ENCODE measurements at regions not wholly inside any gene's neighbourhood (a gene's known extent, or its start where the extent isn't known, plus 50 kb on each side); places are given as distances from the start of the nearest gene placed in this dataset.

DNA sequence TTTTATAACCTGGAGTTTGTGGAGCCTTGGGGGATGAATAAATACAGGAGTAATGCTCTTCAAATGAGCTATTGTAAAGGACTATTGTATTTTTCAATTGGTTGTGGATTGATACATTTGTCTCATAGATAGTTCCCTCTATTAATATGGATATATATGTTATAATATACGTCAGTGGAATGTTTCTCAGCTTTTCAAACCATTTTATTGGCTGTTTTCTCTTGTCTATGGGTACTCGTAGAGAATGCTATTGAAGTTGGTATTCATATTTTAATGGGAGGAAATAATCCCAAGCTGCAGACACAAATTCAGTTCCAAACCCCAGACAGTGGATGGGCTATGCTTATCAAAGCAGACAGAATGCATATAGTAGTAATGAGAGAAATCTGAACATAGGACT is 181.8 kb upstream of the DAB2 start:
- Histone ChIP-seq H3K4me1 (ENCODE audit: control insufficient read depth in 1 of 2, insufficient read depth in 2 of 2, low read length in 2 of 2) (no peaks in the 10 kb centered on the region), H3K27me3 (ENCODE audit: control insufficient read depth in 1 of 2, insufficient read depth in 2 of 2, low read length in 1 of 2) (no peaks in the 10 kb centered on the region), H3K36me3 (ENCODE audit: control insufficient read depth in 1 of 2, insufficient read depth in 2 of 2, low read length in 1 of 2) (no peaks in the 10 kb centered on the region), H3K9me3 (ENCODE audit: control insufficient read depth, low read length) (no peaks in the 10 kb centered on the region), H3K27ac (ENCODE audit: low read depth in 1 of 2, low read length in 2 of 2) (no peak overlapping the region), H3K4me3 (ENCODE audit: low read length in 2 of 2) (no peak overlapping the region)
- DNase-seq (no peak), ATAC-seq (ENCODE audit: low FRiP score) (no peak)
- WGBS, 2 donors = 83 to 89% methylated on average over 2 of the region's 2 CpGs
- intact Hi-C loops (cut with DNase I) = no loop called here

DNA sequence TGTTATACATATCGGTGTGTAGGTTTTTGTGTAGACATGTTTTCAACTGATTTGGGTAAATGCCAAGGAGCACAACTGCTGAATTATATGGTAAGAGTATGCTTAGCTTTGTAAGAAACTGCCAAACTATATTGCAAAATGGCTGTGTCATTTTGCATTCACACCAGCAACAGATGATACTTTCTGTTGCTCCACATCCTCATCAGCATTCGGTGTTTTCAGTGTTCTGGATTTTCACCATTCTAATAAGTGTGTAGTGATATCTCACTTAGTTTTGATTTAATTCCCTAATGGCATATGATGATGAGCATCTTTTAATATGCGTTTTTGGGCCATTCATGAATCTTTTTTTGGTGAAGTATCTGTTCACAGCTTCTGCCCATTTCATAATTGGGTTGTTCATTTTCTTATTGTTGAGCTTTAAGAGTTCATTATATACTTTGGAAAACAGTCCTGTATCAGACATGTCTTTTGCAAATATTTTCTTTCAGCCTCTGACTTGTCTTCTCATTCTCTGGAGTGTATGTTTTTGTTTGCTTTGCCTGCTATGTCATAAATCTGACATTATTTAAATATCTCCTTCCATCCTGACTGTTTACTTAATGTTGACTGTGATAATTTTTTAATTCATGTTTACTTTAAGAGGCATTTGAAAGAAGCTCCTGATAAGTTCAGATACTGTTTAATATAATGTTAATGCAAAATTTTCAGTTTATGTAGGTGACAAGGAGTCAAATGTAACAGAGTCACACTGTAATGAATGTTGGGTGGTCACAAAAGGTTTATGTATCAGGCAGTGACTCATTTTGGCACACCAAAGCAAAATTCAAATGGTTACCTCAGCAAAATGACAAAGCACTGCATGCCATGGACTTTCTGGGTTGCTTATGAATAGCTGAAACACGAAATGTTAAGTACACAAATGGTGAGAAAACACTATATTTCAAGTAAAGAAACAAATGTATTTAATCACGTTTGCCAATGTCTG is 181.1 kb upstream of the DAB2 start:
- ATAC-seq (ENCODE audit: low FRiP score) (no peak), DNase-seq (no peak)
- no peak overlapping the region for H3K4me3 ChIP-seq (ENCODE audit: low read length in 2 of 2)
- intact Hi-C loops (cut with DNase I) = no loop called here
- WGBS, 2 donors = 61 to 62% methylated on average over 5 of the region's 5 CpGs
- no peaks in the 10 kb centered on the region for H3K4me1 ChIP-seq (ENCODE audit: control insufficient read depth in 1 of 2, insufficient read depth in 2 of 2, low read length in 2 of 2)
- no peak overlapping the region for H3K27ac ChIP-seq (ENCODE audit: low read depth in 1 of 2, low read length in 2 of 2)
- H3K36me3 ChIP-seq (ENCODE audit: control insufficient read depth in 1 of 2, insufficient read depth in 2 of 2, low read length in 1 of 2) = no peaks in the 10 kb centered on the region
- H3K9me3 ChIP-seq (ENCODE audit: control insufficient read depth, low read length) = no peaks in the 10 kb centered on the region
- H3K27me3 ChIP-seq (ENCODE audit: control insufficient read depth in 1 of 2, insufficient read depth in 2 of 2, low read length in 1 of 2) = no peaks in the 10 kb centered on the region

DNA sequence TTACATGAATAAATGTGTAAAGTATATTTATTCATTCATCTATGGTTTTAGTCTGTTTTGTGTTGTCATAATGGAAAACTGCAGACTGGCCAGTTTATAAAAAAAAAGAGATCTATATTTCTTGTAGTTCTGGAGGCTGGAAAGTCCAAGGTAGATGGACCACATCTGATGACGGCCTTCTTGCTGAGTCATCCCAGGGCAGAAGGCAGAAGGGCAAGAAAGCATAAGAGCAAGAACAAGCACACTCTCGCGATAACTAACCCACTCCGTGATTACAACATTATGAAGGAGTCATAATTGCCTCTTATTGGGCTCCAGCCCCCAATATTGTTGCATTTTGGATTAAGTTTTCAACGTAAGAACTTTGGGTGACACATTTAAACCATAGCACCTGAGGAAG is 180.4 kb upstream of the DAB2 start:
- H3K36me3 ChIP-seq (ENCODE audit: control insufficient read depth in 1 of 2, insufficient read depth in 2 of 2, low read length in 1 of 2) = no peaks in the 10 kb centered on the region
- H3K27ac ChIP-seq (ENCODE audit: low read depth in 1 of 2, low read length in 2 of 2) = no peak overlapping the region
- DNase-seq (no peak), ATAC-seq (ENCODE audit: low FRiP score) (no peak)
- WGBS, 2 donors = 95 to 96% methylated on average over 5 of the region's 5 CpGs
- no peaks in the 10 kb centered on the region for H3K4me1 ChIP-seq (ENCODE audit: control insufficient read depth in 1 of 2, insufficient read depth in 2 of 2, low read length in 2 of 2)
- no peaks in the 10 kb centered on the region for H3K9me3 ChIP-seq (ENCODE audit: control insufficient read depth, low read length)
- no peaks in the 10 kb centered on the region for H3K27me3 ChIP-seq (ENCODE audit: control insufficient read depth in 1 of 2, insufficient read depth in 2 of 2, low read length in 1 of 2)
- intact Hi-C loops (cut with DNase I) = no loop called here
- H3K4me3 ChIP-seq (ENCODE audit: low read length in 2 of 2) = no peak overlapping the region

DNA sequence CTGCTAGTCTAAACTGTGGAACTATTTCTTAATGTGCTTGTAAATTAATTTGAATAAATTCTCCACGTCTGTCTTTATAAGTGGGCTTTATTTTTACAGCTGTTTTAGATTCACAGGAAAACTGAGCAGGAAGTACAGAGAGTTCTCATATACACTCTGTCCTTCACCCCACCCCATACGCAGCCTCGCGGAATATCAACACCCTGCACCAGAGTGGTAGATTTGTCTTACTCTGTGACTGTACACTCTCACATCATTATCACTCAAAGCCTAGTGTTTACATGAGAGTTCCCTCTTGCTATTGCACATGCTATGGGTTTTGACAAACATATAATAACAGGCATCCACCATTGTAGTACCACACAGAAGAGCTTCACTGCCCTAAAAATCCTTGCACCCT is 179.7 kb upstream of the DAB2 start:
- 24 to 25% methylated on average over 4 of the region's 4 CpGs for WGBS, 2 donors
- Histone ChIP-seq H3K4me1 (ENCODE audit: control insufficient read depth in 1 of 2, insufficient read depth in 2 of 2, low read length in 2 of 2) (no peaks in the 10 kb centered on the region), H3K9me3 (ENCODE audit: control insufficient read depth, low read length) (no peaks in the 10 kb centered on the region), H3K36me3 (ENCODE audit: control insufficient read depth in 1 of 2, insufficient read depth in 2 of 2, low read length in 1 of 2) (no peaks in the 10 kb centered on the region), H3K27me3 (ENCODE audit: control insufficient read depth in 1 of 2, insufficient read depth in 2 of 2, low read length in 1 of 2) (peaks cover 0 to 2% of the 10 kb centered on the region in 2 donors), H3K27ac (ENCODE audit: low read depth in 1 of 2, low read length in 2 of 2) (no peak overlapping the region), H3K4me3 (ENCODE audit: low read length in 2 of 2) (no peak overlapping the region)
- DNase-seq (no peak), ATAC-seq (ENCODE audit: low FRiP score) (no peak)
- intact Hi-C loops (cut with DNase I) = no loop called here

DNA sequence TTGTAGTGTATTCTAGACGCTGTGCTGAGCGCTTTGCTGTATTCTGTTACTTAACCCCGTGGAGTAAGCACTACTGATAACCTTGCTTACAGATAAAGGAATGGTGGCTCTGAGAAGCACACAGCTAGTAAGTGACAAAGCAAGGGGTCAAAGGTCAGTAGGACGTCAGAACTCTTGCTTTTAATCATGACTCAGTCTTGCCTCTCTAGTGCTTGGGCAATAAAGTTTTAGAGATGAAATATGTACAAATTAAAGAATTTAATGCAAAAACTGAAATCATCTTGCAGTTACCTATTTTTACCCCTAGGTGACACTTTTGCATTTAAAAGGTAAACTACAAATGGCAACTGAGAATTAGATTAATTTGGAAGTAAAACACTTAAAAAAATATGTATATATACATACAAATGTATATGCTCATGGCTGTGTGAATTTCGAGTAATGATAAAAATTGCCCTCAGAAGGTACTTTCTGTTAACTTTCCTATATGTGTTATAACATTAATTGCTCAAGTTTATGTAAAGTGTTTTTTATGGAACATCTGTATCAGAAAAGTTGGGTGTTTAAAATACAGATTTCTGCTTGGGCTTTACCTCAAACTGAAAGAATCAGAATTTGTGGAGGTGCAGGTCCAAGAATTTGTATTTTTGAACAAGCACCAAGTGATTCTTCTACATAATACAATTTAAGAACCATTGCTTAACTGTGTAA is 175.1 kb upstream of the DAB2 start:
- intact Hi-C loops (cut with DNase I) = no loop called here
- Histone ChIP-seq H3K27me3 (ENCODE audit: control insufficient read depth in 1 of 2, insufficient read depth in 2 of 2, low read length in 1 of 2) (peaks cover 0 to 2% of the 10 kb centered on the region in 2 donors), H3K36me3 (ENCODE audit: control insufficient read depth in 1 of 2, insufficient read depth in 2 of 2, low read length in 1 of 2) (no peaks in the 10 kb centered on the region), H3K27ac (ENCODE audit: low read depth in 1 of 2, low read length in 2 of 2) (no peak overlapping the region), H3K4me3 (ENCODE audit: low read length in 2 of 2) (no peak overlapping the region), H3K4me1 (ENCODE audit: control insufficient read depth in 1 of 2, insufficient read depth in 2 of 2, low read length in 2 of 2) (no peaks in the 10 kb centered on the region), H3K9me3 (ENCODE audit: control insufficient read depth, low read length) (no peaks in the 10 kb centered on the region)
- 26 to 33% methylated on average over 5 of the region's 5 CpGs for WGBS, 2 donors
- DNase-seq (no peak), ATAC-seq (ENCODE audit: low FRiP score) (no peak)

DNA sequence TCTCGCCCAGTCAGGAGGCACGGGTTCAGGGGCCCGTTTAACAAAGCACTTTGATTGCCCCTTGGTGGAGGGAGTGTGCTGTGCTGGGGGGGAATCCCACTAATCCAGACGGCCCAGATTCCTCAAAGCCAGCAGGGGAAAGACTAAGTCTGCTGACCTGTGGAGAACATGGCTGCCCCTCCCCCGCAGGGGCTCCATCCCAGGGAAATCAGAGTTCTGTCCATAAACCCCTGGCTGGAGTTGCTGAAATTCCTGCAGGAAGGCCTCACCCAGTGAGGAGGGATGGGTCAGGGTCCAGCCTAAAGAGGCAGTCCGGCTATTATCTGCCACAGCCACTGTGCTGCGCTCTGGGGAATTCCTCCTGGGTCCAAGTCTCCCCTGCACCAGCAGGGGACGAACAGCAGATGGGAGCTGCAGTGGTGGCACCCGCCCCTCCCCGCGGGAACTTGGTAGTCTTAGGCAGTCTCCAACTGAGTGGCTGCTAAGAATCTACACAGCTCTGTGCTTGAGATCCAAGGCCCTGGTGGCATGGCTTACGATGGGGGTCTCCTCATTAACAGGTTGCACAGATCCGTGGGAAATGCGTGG is 174.0 kb upstream of the DAB2 start:
- H3K36me3 ChIP-seq (ENCODE audit: control insufficient read depth in 1 of 2, insufficient read depth in 2 of 2, low read length in 1 of 2) = no peaks in the 10 kb centered on the region
- no peaks in the 10 kb centered on the region for H3K4me1 ChIP-seq (ENCODE audit: control insufficient read depth in 1 of 2, insufficient read depth in 2 of 2, low read length in 2 of 2)
- no peak for DNase-seq
- 84 to 85% methylated on average over 14 of the region's 14 CpGs for WGBS, 2 donors
- no peak overlapping the region for H3K4me3 ChIP-seq (ENCODE audit: low read length in 2 of 2)
- H3K27me3 ChIP-seq (ENCODE audit: control insufficient read depth in 1 of 2, insufficient read depth in 2 of 2, low read length in 1 of 2) = peaks cover 0 to 2% of the 10 kb centered on the region in 2 donors
- intact Hi-C loops (cut with DNase I) = no loop called here
- H3K27ac ChIP-seq (ENCODE audit: low read depth in 1 of 2, low read length in 2 of 2) = no peak overlapping the region
- H3K9me3 ChIP-seq (ENCODE audit: control insufficient read depth, low read length) = no peaks in the 10 kb centered on the region
- no peak for ATAC-seq (ENCODE audit: low FRiP score)

DNA sequence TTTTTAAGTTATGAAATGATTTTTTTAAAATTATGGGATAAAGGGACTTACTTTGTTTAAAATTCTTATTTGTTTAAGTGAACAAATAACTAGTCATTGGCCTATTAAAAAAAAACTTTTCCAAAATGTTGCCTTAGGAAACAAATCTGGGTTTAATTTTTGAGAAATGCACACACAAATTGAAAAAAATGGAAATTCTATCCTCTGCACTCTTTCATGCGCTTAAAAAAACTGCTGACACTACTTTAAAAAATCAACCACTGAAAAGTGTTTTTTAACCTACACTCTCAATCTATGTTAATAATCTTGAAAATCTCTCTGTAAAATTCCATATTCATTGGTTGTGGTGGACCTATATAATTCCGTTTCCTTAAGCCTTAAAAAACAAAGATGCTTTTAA is 163.4 kb upstream of the DAB2 start:
- no peak overlapping the region for H3K4me3 ChIP-seq (ENCODE audit: low read length in 2 of 2)
- intact Hi-C loops (cut with DNase I) = loop anchor here (10.0 kb wide), 2 partner anchors 1147 to 1287 kb away; no protein-coding TSS in a partner anchor
- H3K27ac ChIP-seq (ENCODE audit: low read depth in 1 of 2, low read length in 2 of 2) = no peak overlapping the region
- no peaks in the 10 kb centered on the region for H3K9me3 ChIP-seq (ENCODE audit: control insufficient read depth, low read length)
- ATAC-seq (ENCODE audit: low FRiP score) = no peak
- H3K36me3 ChIP-seq (ENCODE audit: control insufficient read depth in 1 of 2, insufficient read depth in 2 of 2, low read length in 1 of 2) = no peaks in the 10 kb centered on the region
- no peaks in the 10 kb centered on the region for H3K4me1 ChIP-seq (ENCODE audit: control insufficient read depth in 1 of 2, insufficient read depth in 2 of 2, low read length in 2 of 2)
- WGBS, 2 donors = 83 to 91% methylated on average over 2 of the region's 2 CpGs
- DNase-seq = no peak
- no peaks in the 10 kb centered on the region for H3K27me3 ChIP-seq (ENCODE audit: control insufficient read depth in 1 of 2, insufficient read depth in 2 of 2, low read length in 1 of 2)

DNA sequence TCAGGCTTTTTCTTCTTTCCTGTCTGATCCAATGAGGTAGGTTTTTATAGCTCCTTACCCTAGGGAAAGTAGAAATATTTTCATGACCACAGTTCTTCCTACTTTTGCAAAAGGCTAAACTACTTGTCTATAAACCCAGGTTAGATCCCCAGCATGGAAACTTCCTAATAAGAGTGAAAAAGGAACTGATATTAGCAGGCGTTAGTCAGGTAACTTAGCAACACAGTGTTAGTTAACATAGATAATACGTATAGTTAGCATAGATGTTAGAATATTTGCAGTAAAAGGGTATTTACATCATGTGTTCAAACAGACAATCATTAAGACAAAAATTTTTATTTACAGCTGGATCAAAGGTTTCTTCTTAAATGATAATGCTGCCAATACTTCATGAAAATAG is 162.9 kb upstream of the DAB2 start:
- ATAC-seq (ENCODE audit: low FRiP score) (no peak), DNase-seq (no peak)
- Histone ChIP-seq H3K27ac (ENCODE audit: low read depth in 1 of 2, low read length in 2 of 2) (no peak overlapping the region), H3K27me3 (ENCODE audit: control insufficient read depth in 1 of 2, insufficient read depth in 2 of 2, low read length in 1 of 2) (no peaks in the 10 kb centered on the region), H3K36me3 (ENCODE audit: control insufficient read depth in 1 of 2, insufficient read depth in 2 of 2, low read length in 1 of 2) (no peaks in the 10 kb centered on the region), H3K9me3 (ENCODE audit: control insufficient read depth, low read length) (no peaks in the 10 kb centered on the region), H3K4me3 (ENCODE audit: low read length in 2 of 2) (no peak overlapping the region), H3K4me1 (ENCODE audit: control insufficient read depth in 1 of 2, insufficient read depth in 2 of 2, low read length in 2 of 2) (no peaks in the 10 kb centered on the region)
- WGBS, 2 donors = 83 to 90% methylated on average over 2 of the region's 2 CpGs
- intact Hi-C loops (cut with DNase I) = loop anchor here (10.0 kb wide), 2 partner anchors 1147 to 1287 kb away; no protein-coding TSS in a partner anchor

All from aorta (tissue), 5 donors.